Glutamatergic neuron (in vitro differentiated cells): ENCODE measurements at regions not wholly inside any gene's neighbourhood (a gene's known extent, or its start where the extent isn't known, plus 50 kb on each side); places are given as distances from the start of the nearest gene placed in this dataset.

Source experiments
- DNase-seq: peaks from one replicate; pipeline ENCODE4 v3.0.0; 2022
- H3K27ac Mint-ChIP-seq: one replicate; pipeline ENCODE4 v1.8.0; 2020; ENCODE audit warnings: mild to moderate bottlenecking, mixed read lengths, inconsistent platforms; ENCODE audit not compliant: unreplicated experiment
- H3K27me3 Mint-ChIP-seq: one replicate; pipeline ENCODE4 v1.8.0; 2020; ENCODE audit warnings: mild to moderate bottlenecking, moderate library complexity, mixed read lengths, inconsistent platforms; ENCODE audit not compliant: unreplicated experiment
- H3K36me3 Mint-ChIP-seq: one replicate; pipeline ENCODE4 v1.8.0; 2020; ENCODE audit warnings: mild to moderate bottlenecking, mixed read lengths, inconsistent platforms; ENCODE audit not compliant: unreplicated experiment
- H3K4me1 Mint-ChIP-seq: one replicate; pipeline ENCODE4 v1.8.0; 2020; ENCODE audit warnings: mild to moderate bottlenecking, low read depth, mixed read lengths, inconsistent platforms; ENCODE audit not compliant: unreplicated experiment
- H3K4me3 Mint-ChIP-seq: one replicate; pipeline ENCODE4 v1.8.0; 2020; ENCODE audit warnings: mild to moderate bottlenecking, mixed read lengths, inconsistent platforms; ENCODE audit not compliant: unreplicated experiment
- H3K9me3 Mint-ChIP-seq: one replicate; pipeline ENCODE4 v1.8.0; 2020; ENCODE audit warnings: mild to moderate bottlenecking, moderate library complexity, mixed read lengths, inconsistent platforms; ENCODE audit not compliant: unreplicated experiment
- CTCF ChIP-seq: fragments of 200-600 bp; sonication (generic); IDR thresholded peaks from one replicate; pipeline ENCODE4 v1.5.0; 2021; ENCODE audit not compliant: partially characterized antibody, unreplicated experiment

DNA sequence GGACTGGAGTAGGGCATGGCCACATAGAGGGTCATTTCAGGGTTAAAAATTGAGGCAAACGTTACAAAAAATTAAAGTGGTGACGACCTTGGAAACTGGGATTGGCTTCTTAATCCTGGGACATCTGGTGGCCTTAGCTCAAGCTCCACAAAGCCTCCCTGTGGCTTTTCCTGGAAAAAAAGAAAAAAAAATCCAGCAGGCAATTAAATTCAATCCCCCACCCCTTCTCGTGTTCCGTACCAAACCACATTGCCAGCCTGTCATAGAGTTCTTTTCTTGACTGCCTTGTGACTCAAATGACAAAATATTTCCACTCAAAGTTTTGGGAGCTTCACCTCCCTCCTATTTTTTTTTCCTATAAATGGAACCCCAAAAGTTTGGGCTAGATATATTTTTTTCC is 195.6 kb downstream of the HRH4 start:
- H3K36me3 Mint-ChIP-seq, result no peaks in the 10 kb centered on the region
- peak overlapping the region; percentile 99 for H3K27ac Mint-ChIP-seq
- H3K27me3 Mint-ChIP-seq, result peaks cover 12% of the 10 kb centered on the region
- DNase-seq, result no peak
- peaks cover 47% of the 10 kb centered on the region for H3K4me1 Mint-ChIP-seq
- TF ChIP-seq CTCF, result no peak
- H3K9me3 Mint-ChIP-seq, result peaks cover 15% of the 10 kb centered on the region
- H3K4me3 Mint-ChIP-seq, result peak overlapping the region; percentile 88

DNA sequence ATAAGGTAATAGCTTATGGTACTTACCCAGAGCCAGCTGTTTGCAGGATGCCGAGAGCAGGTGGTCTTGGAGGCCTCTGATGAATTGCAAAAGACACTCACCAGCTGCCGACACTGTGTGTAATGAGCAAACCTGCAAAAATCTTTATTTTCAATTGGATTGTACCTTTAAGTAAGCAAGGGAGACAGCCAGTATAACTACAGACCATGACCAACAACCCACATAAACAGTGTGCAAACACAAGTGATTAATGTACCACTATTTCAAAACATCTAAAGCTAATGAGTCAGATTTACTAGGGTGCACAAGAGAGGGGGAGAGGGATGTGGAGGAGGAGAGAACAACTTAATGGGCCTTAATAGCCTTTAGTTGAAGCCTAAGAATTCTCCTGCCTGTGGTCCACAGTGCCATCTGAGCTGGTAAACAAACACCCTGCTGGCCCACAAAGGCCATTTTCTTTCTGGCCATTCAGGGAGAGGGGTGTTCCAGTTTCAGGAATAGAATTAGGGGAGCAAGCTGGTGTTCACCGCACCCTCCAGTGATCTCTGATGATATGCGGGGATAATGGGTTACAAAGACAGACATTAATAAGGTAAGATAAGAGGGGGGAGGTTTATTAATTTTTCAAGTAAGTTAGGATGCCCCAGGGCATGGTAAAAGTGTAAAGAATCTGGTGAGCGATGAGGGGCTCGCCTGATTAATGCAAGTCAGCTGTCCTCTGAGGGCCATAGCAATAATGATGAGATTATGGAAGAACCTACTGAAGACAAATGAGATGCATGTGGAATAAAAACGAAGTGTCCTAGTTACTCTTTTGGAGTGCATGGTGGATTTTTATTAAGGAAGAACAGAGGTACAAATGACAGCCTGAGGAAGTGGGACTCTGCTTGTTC is 196.4 kb downstream of the HRH4 start:
- peak overlapping the region; percentile 88 for H3K4me3 Mint-ChIP-seq
- no peak for TF ChIP-seq CTCF

GRCh38 chr18:24657444-24657842 is 197.0 kb downstream of the HRH4 start:
- peaks cover 50% of the 10 kb centered on the region for H3K4me1 Mint-ChIP-seq
- DNase-seq, result peak; percentile 48
- TF ChIP-seq CTCF, result no peak
- H3K27me3 Mint-ChIP-seq, result peaks cover 14% of the 10 kb centered on the region
- peak overlapping the region; percentile 88 for H3K4me3 Mint-ChIP-seq
- H3K9me3 Mint-ChIP-seq, result peaks cover 12% of the 10 kb centered on the region
- H3K27ac Mint-ChIP-seq, result peak overlapping the region; percentile 99
- no peaks in the 10 kb centered on the region for H3K36me3 Mint-ChIP-seq

More for the DNA sequence above, 196.4 kb downstream of the HRH4 start:
- Mint-ChIP-seq H3K27ac (peak overlapping the region; percentile 99), H3K9me3 (peaks cover 12% of the 10 kb centered on the region), H3K36me3 (no peaks in the 10 kb centered on the region), H3K4me1 (peaks cover 46% of the 10 kb centered on the region), H3K27me3 (peaks cover 12% of the 10 kb centered on the region)
- peak; percentile 53 for DNase-seq

DNA sequence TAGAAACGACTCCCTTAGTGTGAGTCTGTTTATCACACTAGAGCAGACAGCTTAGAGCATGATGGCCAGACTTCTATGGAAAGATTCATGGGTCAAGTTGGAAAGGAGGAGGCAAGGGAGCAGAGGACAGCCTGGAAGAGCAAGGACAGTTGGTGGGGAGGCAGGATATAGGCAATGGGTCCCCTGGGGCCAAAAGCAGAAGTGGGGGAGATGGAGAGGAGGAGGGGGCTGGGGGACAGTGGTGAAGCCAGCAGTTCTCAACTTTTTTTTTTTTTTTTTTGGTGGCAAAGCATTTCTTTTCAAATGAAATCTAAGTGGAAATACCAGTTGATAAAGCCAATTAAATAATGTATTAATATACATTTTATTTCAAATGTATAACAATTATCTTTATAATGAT is 197.9 kb downstream of the HRH4 start:
- DNase-seq, result no peak

More for the DNA sequence above, 197.9 kb downstream of the HRH4 start:
- peaks cover 14% of the 10 kb centered on the region for H3K27me3 Mint-ChIP-seq
- no peak for TF ChIP-seq CTCF
- H3K36me3 Mint-ChIP-seq, result no peaks in the 10 kb centered on the region
- peaks cover 53% of the 10 kb centered on the region for H3K4me1 Mint-ChIP-seq
- peak overlapping the region; percentile 4 for H3K27ac Mint-ChIP-seq
- peak overlapping the region; percentile 2 for H3K4me3 Mint-ChIP-seq
- H3K9me3 Mint-ChIP-seq, result peaks cover 12% of the 10 kb centered on the region
